HepG2 (cell line): ENCODE measurements at regions not wholly inside any gene's neighbourhood (a gene's known extent, or its start where the extent isn't known, plus 50 kb on each side); places are given as distances from the start of the nearest gene placed in this dataset.

Source experiments
- ATAC-seq: fragments of 200-7000 bp; cut with Tn5 transposase; 3 replicates; pipeline ENCODE4 v1.9.1; 2020; ENCODE audit warnings: mild to moderate bottlenecking, moderate library complexity
- BruUV-seq: library from RNA; stranded (reverse); fragments of 400-500 nt; replicated peaks from 2 replicates; lab custom pipeline; 2021; lab: Mats Ljungman, UMichigan
- CTCF ChIA-PET: fragments of 300-600 bp; formaldehyde crosslinking; extraction: SDS; loops from one replicate; lab custom pipeline; 2021; ENCODE audit warnings: low total read pairs, inconsistent platforms, low intra/inter-chr PET ratio; lab: Yijun Ruan, JAX
- POLR2A ChIA-PET: fragments of 350-600 bp; sonication (Branson Sonifier 250); formaldehyde crosslinking; loops from one replicate; lab custom pipeline; 2020; ENCODE audit warnings: antibody characterized with exemption, inconsistent platforms; lab: Yijun Ruan, JAX
- DNase-seq: peaks from one replicate; pipeline ENCODE4 v3.0.0-alpha.2; 2015; ENCODE audit warnings: low spot score
- FAIRE-seq: peaks from 3 replicates; lab custom pipeline; 2011; peaks lifted over from hg19 to GRCh38; lab: Jason Lieb, UNC
- H2AFZ ChIP-seq: one replicate; pipeline ENCODE4 v1.6.1; 2011; ENCODE audit warnings: low read length, inconsistent platforms
- H3K27ac ChIP-seq: fragments of 300-600 bp; 3 replicates; pipeline ENCODE4 v1.8.0; 2011; ENCODE audit warnings: mixed run types, mild to moderate bottlenecking, mixed read lengths, low read length, inconsistent platforms; ENCODE audit not compliant: insufficient read depth; ENCODE audit errors: extremely low read length
- H3K27me3 ChIP-seq, 2 experiments: fragments of 200-600 bp in 1 of 2; 2 replicates in 1 of 2; 3 replicates in 1 of 2; pipeline versions ENCODE4 v1.6.0 to v1.8.0; 2011; ENCODE audit warnings: low read length in 2 of 2, mild to moderate bottlenecking in 2 of 2, moderate library complexity in 2 of 2, inconsistent platforms in 1 of 2; ENCODE audit not compliant: insufficient read depth in 2 of 2, control insufficient read depth in 1 of 2
- H3K36me3 ChIP-seq, 2 experiments: fragments of 200-600 bp in 1 of 2; replicated peaks in 1 of 2; 2 replicates in 1 of 2; 3 replicates in 1 of 2; pipeline versions ENCODE4 v1.5.1 to v1.8.0; 2011; ENCODE audit warnings: low read length in 2 of 2, inconsistent platforms in 1 of 2; ENCODE audit not compliant: insufficient read depth in 2 of 2, control insufficient read depth in 1 of 2
- H3K4me1 ChIP-seq: 2 replicates; pipeline ENCODE4 v1.5.1; 2012; ENCODE audit warnings: low read length, inconsistent platforms; ENCODE audit not compliant: insufficient read depth
- H3K4me2 ChIP-seq: 2 replicates; pipeline ENCODE4 v1.6.0; 2011; ENCODE audit warnings: low read depth, low read length, inconsistent platforms
- H3K4me3 ChIP-seq, 3 experiments: fragments of 200-600 bp in 1 of 3; sonication (generic), shearing (Covaris generic) in 1 of 3; replicated peaks in 1 of 3; 2 replicates each; pipeline ENCODE4 v1.5.1; 2011 to 2016; ENCODE audit warnings: low read length in 3 of 3, inconsistent platforms in 2 of 3, low read depth in 2 of 3, mild to moderate bottlenecking in 2 of 3, control low read depth in 1 of 3, mixed read lengths in 1 of 3; ENCODE audit not compliant: insufficient read depth in 1 of 3
- H3K79me2 ChIP-seq: one replicate; pipeline ENCODE4 v1.6.1; 2011; ENCODE audit warnings: low read length, inconsistent platforms; ENCODE audit not compliant: insufficient read depth
- H3K9ac ChIP-seq: 2 replicates; pipeline ENCODE4 v1.6.0; 2011; ENCODE audit warnings: mild to moderate bottlenecking, low read depth, low read length, inconsistent platforms; ENCODE audit not compliant: insufficient read depth
- H3K9me3 ChIP-seq: 2 replicates; pipeline ENCODE4 v1.5.1; 2012; ENCODE audit warnings: mild to moderate bottlenecking, low read length
- H4K20me1 ChIP-seq: 2 replicates; pipeline ENCODE4 v1.6.0; 2011; ENCODE audit warnings: inconsistent platforms, mild to moderate bottlenecking, low read length, moderate library complexity; ENCODE audit not compliant: insufficient read depth
- ATF7 ChIP-seq, 2 experiments: fragments of 450-650 bp in 1 of 2; sonication (generic) in 1 of 2; formaldehyde crosslinking in 1 of 2; IDR thresholded peaks; 2 replicates each; pipeline versions ENCODE4 v1.4.0 to v1.6.1; 2016 to 2020; ENCODE audit warnings: antibody characterized with exemption in 1 of 2, mild to moderate bottlenecking in 1 of 2, missing genetic modification reagents in 1 of 2
- BRCA1 ChIP-seq: sonication (generic); formaldehyde crosslinking; IDR thresholded peaks from 2 replicates; pipeline ENCODE4 v1.4.0; 2020; ENCODE audit warnings: missing genetic modification reagents
- CREB1 ChIP-seq, 2 experiments: fragments of 450-650 bp in 1 of 2; IDR thresholded peaks; 2 replicates each; pipeline ENCODE4 v1.6.1; 2016 to 2017; ENCODE audit warnings: control low read depth in 1 of 2, mild to moderate bottlenecking in 1 of 2, missing compliant biosample characterization in 1 of 2, missing genetic modification characterization in 1 of 2
- KDM5B ChIP-seq: sonication (generic); formaldehyde crosslinking; IDR thresholded peaks from 2 replicates; pipeline ENCODE4 v1.4.0; 2020; ENCODE audit warnings: missing genetic modification reagents, mild to moderate bottlenecking, borderline replicate concordance
- KLF16 ChIP-seq, 2 experiments: sonication (generic) in 1 of 2; formaldehyde crosslinking in 1 of 2; IDR thresholded peaks; 2 replicates each; pipeline versions ENCODE4 v1.6.1 to v1.8.0; 2016 to 2023; ENCODE audit warnings: missing genetic modification reagents in 2 of 2, missing compliant biosample characterization in 1 of 2
- NFRKB ChIP-seq: fragments of 450-650 bp; IDR thresholded peaks from 2 replicates; pipeline ENCODE4 v1.6.1; 2017
- RNF2 ChIP-seq: fragments of 450-650 bp; conservative IDR thresholded peaks from 2 replicates; pipeline ENCODE4 v1.6.1; 2016; ENCODE audit warnings: low read depth
- SP140L ChIP-seq: sonication (generic); formaldehyde crosslinking; IDR thresholded peaks from 2 replicates; pipeline ENCODE4 v1.4.0; 2020; ENCODE audit warnings: missing genetic modification reagents, borderline replicate concordance
- YEATS4 ChIP-seq: sonication (generic); formaldehyde crosslinking; IDR thresholded peaks from 2 replicates; pipeline ENCODE4 v1.4.0; 2020; ENCODE audit warnings: missing genetic modification reagents, borderline replicate concordance
- ZNF207 ChIP-seq: fragments of 450-650 bp; IDR thresholded peaks from 2 replicates; pipeline ENCODE4 v1.6.1; 2016; ENCODE audit warnings: antibody characterized with exemption, borderline replicate concordance
- ZNF644 ChIP-seq: IDR thresholded peaks from 2 replicates; pipeline ENCODE4 v1.6.1; 2016; ENCODE audit warnings: low read depth
- ZNF713 ChIP-seq: sonication (generic); formaldehyde crosslinking; IDR thresholded peaks from 2 replicates; pipeline ENCODE4 v1.4.0; 2020; ENCODE audit warnings: mild to moderate bottlenecking, missing genetic modification reagents
- WGBS: methylation state at CpG from one replicate; pipeline ENCODE4 v1.1.6; 2017; ENCODE audit warnings: low lambda C conversion rate; 5-methylcytosine and 5-hydroxymethylcytosine counted together
- in situ Hi-C: cut with HindIII; loops from 2 replicates; pipeline ENCODE4 v1.10.0; 2017; ENCODE audit warnings: low pct_unique_long_range_greater_than_20kb; ENCODE audit not compliant: extremely low pct_ligation_motif_present
- intact Hi-C: fragments of 100-400 bp; cut with micrococcal nuclease; formaldehyde crosslinking; loops from one replicate; pipeline ENCODE4 v1.10.0; 2022; ENCODE audit not compliant: unreplicated experiment
- TF ChIP-seq, protein P1 (sequence below): sonication (generic); formaldehyde crosslinking; IDR thresholded peaks from 2 replicates; pipeline ENCODE4 v1.8.0; 2022; ENCODE audit warnings: missing genetic modification reagents, mild to moderate bottlenecking, moderate library complexity, borderline replicate concordance
- TF ChIP-seq, protein P2 (sequence below): IDR thresholded peaks from 2 replicates; pipeline ENCODE4 v1.6.1; 2016; ENCODE audit warnings: missing compliant biosample characterization, missing genetic modification reagents, borderline replicate concordance
- TF ChIP-seq, protein P3 (sequence below): sonication (generic); formaldehyde crosslinking; conservative IDR thresholded peaks from 2 replicates; pipeline ENCODE4 v1.4.0; 2020; ENCODE audit warnings: missing genetic modification reagents

DNA sequence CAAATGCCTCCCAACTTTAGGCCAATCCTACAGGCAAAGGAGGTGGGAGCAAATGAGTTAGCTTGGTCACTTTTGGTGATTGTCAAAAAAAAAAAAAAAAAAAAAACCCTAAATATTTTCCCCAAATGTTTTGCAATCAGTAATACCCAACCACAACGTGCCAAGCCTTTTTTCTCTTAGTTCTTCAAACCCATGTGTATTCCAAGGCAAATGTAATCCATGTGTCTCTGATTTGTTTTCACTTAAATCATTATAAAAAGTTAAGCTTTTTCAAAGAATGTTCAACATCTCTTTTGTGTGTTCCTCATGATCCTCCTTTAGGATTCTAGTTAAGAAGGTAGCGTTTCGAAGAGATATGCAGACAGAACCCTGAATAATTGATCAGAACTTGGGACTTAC is 328.4 kb downstream of the PAPSS1 start:
- BruUV-seq: no TSS peak
- Histone ChIP-seq H3K4me2 (no peak overlapping the region), H3K36me3 (no peaks in the 10 kb centered on the region), H2AFZ (no peak overlapping the region), H3K79me2 (no peaks in the 10 kb centered on the region), H3K27me3 (no peaks in the 10 kb centered on the region)
- intact Hi-C loops (no loop called here), in situ Hi-C loops (no loop called here)
- ATAC-seq: no peak
- TF ChIP-seq ZNF207 (no peak), BRCA1 (CRISPR knock-in tag) (no peak), NFRKB (no peak), ZNF644 (CRISPR knock-in tag) (no peak), KLF16 (CRISPR knock-in tag; IDR thresholded peaks at IDR 0.05) (no peak), SP140L (no peak), RNF2 (no peak), ZNF713 (no peak), KDM5B (CRISPR knock-in tag) (no peak), ATF7 (IDR thresholded peaks at IDR 0.05) (no peak), ATF7 (CRISPR knock-in tag; IDR thresholded peaks at IDR 0.05) (no peak), CREB1 (IDR thresholded peaks at IDR 0.05) (no peak), CREB1 (CRISPR knock-in tag; IDR thresholded peaks at IDR 0.05) (no peak), YEATS4 (CRISPR knock-in tag) (no peak)
- TF ChIP-seq, protein P1, sequence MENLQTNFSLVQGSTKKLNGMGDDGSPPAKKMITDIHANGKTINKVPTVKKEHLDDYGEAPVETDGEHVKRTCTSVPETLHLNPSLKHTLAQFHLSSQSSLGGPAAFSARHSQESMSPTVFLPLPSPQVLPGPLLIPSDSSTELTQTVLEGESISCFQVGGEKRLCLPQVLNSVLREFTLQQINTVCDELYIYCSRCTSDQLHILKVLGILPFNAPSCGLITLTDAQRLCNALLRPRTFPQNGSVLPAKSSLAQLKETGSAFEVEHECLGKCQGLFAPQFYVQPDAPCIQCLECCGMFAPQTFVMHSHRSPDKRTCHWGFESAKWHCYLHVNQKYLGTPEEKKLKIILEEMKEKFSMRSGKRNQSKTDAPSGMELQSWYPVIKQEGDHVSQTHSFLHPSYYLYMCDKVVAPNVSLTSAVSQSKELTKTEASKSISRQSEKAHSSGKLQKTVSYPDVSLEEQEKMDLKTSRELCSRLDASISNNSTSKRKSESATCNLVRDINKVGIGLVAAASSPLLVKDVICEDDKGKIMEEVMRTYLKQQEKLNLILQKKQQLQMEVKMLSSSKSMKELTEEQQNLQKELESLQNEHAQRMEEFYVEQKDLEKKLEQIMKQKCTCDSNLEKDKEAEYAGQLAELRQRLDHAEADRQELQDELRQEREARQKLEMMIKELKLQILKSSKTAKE: no peak
- TF ChIP-seq, protein P2, sequence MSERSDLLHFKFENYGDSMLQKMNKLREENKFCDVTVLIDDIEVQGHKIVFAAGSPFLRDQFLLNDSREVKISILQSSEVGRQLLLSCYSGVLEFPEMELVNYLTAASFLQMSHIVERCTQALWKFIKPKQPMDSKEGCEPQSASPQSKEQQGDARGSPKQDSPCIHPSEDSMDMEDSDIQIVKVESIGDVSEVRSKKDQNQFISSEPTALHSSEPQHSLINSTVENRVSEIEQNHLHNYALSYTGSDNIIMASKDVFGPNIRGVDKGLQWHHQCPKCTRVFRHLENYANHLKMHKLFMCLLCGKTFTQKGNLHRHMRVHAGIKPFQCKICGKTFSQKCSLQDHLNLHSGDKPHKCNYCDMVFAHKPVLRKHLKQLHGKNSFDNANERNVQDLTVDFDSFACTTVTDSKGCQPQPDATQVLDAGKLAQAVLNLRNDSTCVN (CRISPR knock-in tag): no peak
- TF ChIP-seq, protein P3, sequence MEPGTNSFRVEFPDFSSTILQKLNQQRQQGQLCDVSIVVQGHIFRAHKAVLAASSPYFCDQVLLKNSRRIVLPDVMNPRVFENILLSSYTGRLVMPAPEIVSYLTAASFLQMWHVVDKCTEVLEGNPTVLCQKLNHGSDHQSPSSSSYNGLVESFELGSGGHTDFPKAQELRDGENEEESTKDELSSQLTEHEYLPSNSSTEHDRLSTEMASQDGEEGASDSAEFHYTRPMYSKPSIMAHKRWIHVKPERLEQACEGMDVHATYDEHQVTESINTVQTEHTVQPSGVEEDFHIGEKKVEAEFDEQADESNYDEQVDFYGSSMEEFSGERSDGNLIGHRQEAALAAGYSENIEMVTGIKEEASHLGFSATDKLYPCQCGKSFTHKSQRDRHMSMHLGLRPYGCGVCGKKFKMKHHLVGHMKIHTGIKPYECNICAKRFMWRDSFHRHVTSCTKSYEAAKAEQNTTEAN (CRISPR knock-in tag): no peak
- TF ChIP-seq, all 625 proteins: peak for 0
- no peaks in the 10 kb centered on the region for H3K4me1 ChIP-seq
- 0% methylated on average over 3 of the region's 3 CpGs for WGBS
- H3K4me3 ChIP-seq: no peak overlapping the region
- no peak overlapping the region for H3K27ac ChIP-seq
- H3K9me3 ChIP-seq: no peaks in the 10 kb centered on the region
- no peaks in the 10 kb centered on the region for H4K20me1 ChIP-seq
- DNase-seq: no peak
- FAIRE-seq: no peak
- no peak overlapping the region for H3K9ac ChIP-seq
- ChIA-PET POLR2A (no interaction called here), CTCF (no interaction called here)
